MM.1S (cell line): ENCODE measurements at regions not wholly inside any gene's neighbourhood (a gene's known extent, or its start where the extent isn't known, plus 50 kb on each side); places are given as distances from the start of the nearest gene placed in this dataset.

ENCODE experiments used
- EZH2 ChIP-seq: fragments of 300-600 bp; sonication (generic); optimal IDR thresholded peaks from 2 replicates; pipeline ENCODE3; 2017; ENCODE audit warnings: low read depth, mild to moderate bottlenecking, antibody characterized with exemption, low read length, mixed read lengths
- EZH2phosphoT487 ChIP-seq: fragments of 300-600 bp; sonication (generic); IDR thresholded peaks from 2 replicates; pipeline ENCODE4 v1.6.1; 2018; ENCODE audit warnings: antibody characterized with exemption, low read length
- TF ChIP-seq, protein P1 (sequence below): fragments of 300-600 bp; sonication (generic); IDR thresholded peaks from 2 replicates; pipeline ENCODE4 v1.5.1; 2016; ENCODE audit warnings: antibody characterized with exemption, low read length, mixed read lengths

DNA sequence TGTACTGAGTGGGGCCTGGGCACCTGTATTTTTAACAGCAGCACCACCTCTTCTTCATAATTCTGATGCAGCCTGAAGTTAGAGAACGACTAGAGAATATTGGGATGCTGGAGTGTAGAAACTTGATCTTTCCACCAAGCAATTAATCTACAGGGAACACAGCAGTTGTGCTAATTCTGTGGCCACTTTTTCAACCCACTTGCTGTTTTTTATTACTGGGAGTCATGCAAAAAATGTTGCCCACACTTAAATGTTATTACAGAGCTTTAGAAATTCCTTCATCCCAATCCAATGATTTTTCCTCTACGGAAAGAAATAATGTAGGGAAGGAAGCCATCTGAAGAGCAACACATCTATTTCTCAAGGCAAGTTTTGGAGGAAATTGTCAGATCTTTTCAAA, 190.9 kb upstream of the TUT7 start:
- TF ChIP-seq, protein P1, sequence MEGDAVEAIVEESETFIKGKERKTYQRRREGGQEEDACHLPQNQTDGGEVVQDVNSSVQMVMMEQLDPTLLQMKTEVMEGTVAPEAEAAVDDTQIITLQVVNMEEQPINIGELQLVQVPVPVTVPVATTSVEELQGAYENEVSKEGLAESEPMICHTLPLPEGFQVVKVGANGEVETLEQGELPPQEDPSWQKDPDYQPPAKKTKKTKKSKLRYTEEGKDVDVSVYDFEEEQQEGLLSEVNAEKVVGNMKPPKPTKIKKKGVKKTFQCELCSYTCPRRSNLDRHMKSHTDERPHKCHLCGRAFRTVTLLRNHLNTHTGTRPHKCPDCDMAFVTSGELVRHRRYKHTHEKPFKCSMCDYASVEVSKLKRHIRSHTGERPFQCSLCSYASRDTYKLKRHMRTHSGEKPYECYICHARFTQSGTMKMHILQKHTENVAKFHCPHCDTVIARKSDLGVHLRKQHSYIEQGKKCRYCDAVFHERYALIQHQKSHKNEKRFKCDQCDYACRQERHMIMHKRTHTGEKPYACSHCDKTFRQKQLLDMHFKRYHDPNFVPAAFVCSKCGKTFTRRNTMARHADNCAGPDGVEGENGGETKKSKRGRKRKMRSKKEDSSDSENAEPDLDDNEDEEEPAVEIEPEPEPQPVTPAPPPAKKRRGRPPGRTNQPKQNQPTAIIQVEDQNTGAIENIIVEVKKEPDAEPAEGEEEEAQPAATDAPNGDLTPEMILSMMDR, result no peak
- TF ChIP-seq EZH2, result no peak
- TF ChIP-seq EZH2phosphoT487, result no peak
